Panc1 (cell line): ENCODE measurements at regions not wholly inside any gene's neighbourhood (a gene's known extent, or its start where the extent isn't known, plus 50 kb on each side); places are given as distances from the start of the nearest gene placed in this dataset.

Experiments used
- ATAC-seq: fragments of 200-7000 bp; cut with Tn5 transposase; 2 replicates; pipeline ENCODE4 v1.9.1; 2020; ENCODE audit warnings: mild to moderate bottlenecking, moderate library complexity
- BruUV-seq: library from RNA; stranded (reverse); fragments of 400-500 nt; replicated peaks from 2 replicates; lab custom pipeline; 2021; lab: Mats Ljungman, UMichigan
- CTCF ChIA-PET: fragments of 300-600 bp; sonication (Branson Sonifier 250); formaldehyde crosslinking; loops from one replicate; lab custom pipeline; 2022; ENCODE audit warnings: antibody characterized with exemption; lab: Charles Lee
- POLR2A ChIA-PET: fragments of 300-600 bp; sonication (Branson Sonifier 250); formaldehyde crosslinking; loops from one replicate; lab custom pipeline; 2022; ENCODE audit warnings: antibody characterized with exemption; lab: Charles Lee
- DNase-seq: peaks from one replicate; pipeline ENCODE4 v3.0.0-alpha.2; 2010; ENCODE audit warnings: low read depth, low spot score
- H3K27ac ChIP-seq: 2 replicates; pipeline ENCODE4 v1.5.1; 2011; ENCODE audit warnings: mild to moderate bottlenecking, low read length, inconsistent platforms
- H3K27me3 ChIP-seq: fragments of 200-500 bp; sonication (Bioruptor generic); 2 replicates; pipeline ENCODE4 v1.6.0; 2014; ENCODE audit warnings: low read length, inconsistent platforms; ENCODE audit not compliant: control insufficient read depth, insufficient read depth
- H3K36me3 ChIP-seq: fragments of 200-500 bp; sonication (Bioruptor generic); 2 replicates; pipeline ENCODE4 v1.5.1; 2014; ENCODE audit warnings: inconsistent platforms, mild to moderate bottlenecking, low read length, moderate library complexity; ENCODE audit not compliant: control insufficient read depth, insufficient read depth
- H3K4me1 ChIP-seq: 2 replicates; pipeline ENCODE4 v1.5.1; 2011; ENCODE audit warnings: inconsistent platforms, mild to moderate bottlenecking, low read length, moderate library complexity; ENCODE audit not compliant: control insufficient read depth, insufficient read depth
- H3K4me3 ChIP-seq, 2 experiments: 2 replicates each; pipeline ENCODE4 v1.5.1; 2011 to 2012; ENCODE audit warnings: low read depth in 2 of 2, low read length in 2 of 2, mild to moderate bottlenecking in 2 of 2, inconsistent platforms in 1 of 2, moderate library complexity in 1 of 2
- H3K9me3 ChIP-seq: fragments of 200-500 bp; sonication (Bioruptor generic); 2 replicates; pipeline ENCODE4 v1.5.1; 2014; ENCODE audit warnings: low read depth, mild to moderate bottlenecking, inconsistent platforms, low read length, moderate library complexity; ENCODE audit not compliant: control insufficient read depth, insufficient read depth
- CTCF ChIP-seq: fragments of 450-650 bp; IDR thresholded peaks from 2 replicates; pipeline ENCODE4 v1.5.1; 2017; ENCODE audit warnings: mild to moderate bottlenecking
- POLR2AphosphoS5 ChIP-seq: IDR thresholded peaks from 2 replicates; pipeline ENCODE4 v1.6.1; 2012; ENCODE audit warnings: mild to moderate bottlenecking, low read depth, low read length, moderate library complexity
- REST ChIP-seq, 2 experiments: IDR thresholded peaks; 2 replicates each; pipeline ENCODE4 v1.6.1; 2011 to 2012; ENCODE audit warnings: low read depth in 2 of 2, control low read depth in 1 of 2, low read length in 1 of 2, mild to moderate bottlenecking in 1 of 2, moderate library complexity in 1 of 2; ENCODE audit not compliant: insufficient read depth in 1 of 2
- SIN3A ChIP-seq: IDR thresholded peaks from 2 replicates; pipeline ENCODE4 v1.6.1; 2012; ENCODE audit warnings: low read depth, mild to moderate bottlenecking, low read length, moderate library complexity, borderline replicate concordance; ENCODE audit not compliant: insufficient read depth
- TCF7L2 ChIP-seq: IDR thresholded peaks from 2 replicates; pipeline ENCODE4 v1.6.1; 2011; ENCODE audit warnings: mild to moderate bottlenecking, low read depth, low read length, inconsistent platforms
- in situ Hi-C: cut with HindIII; loops from 2 replicates; pipeline ENCODE4 v1.10.0; 2016; ENCODE audit warnings: low sequenced_read_pairs, low pct_unique_long_range_greater_than_20kb
- intact Hi-C: fragments of 100-400 bp; cut with micrococcal nuclease; formaldehyde crosslinking; loops from one replicate; pipeline ENCODE4 v1.10.0; 2022; ENCODE audit not compliant: unreplicated experiment

- H3K36me3 ChIP-seq: no peaks in the 10 kb centered on the region
- BruUV-seq: no TSS peak
- H3K27me3 ChIP-seq: no peaks in the 10 kb centered on the region
- H3K4me1 ChIP-seq: peaks cover 13% of the 10 kb centered on the region; the same call in 1 of the 2 replicates
- TF ChIP-seq CTCF: no peak
- no peak for TF ChIP-seq TCF7L2
- no peak for TF ChIP-seq POLR2AphosphoS5
- TF ChIP-seq REST (IDR thresholded peaks at IDR 0.05; ENCODE audit: insufficient read depth in 1 of 2, low read depth in 2 of 2, low read length in 1 of 2): no peak
- TF ChIP-seq SIN3A: no peak
- intact Hi-C loops: no loop called here
- ChIA-PET POLR2A (no interaction called here), CTCF (interaction anchor here (0.6 kb wide), 1 partner anchor 186 kb away, joined by 3 read pairs; no protein-coding TSS in a partner anchor)
- DNase-seq (no peak), ATAC-seq (no peak)
- H3K4me3 ChIP-seq: no peak overlapping the region
- H3K27ac ChIP-seq: no peak overlapping the region
- H3K9me3 ChIP-seq: no peaks in the 10 kb centered on the region
- in situ Hi-C loops: no loop called here
These were observed 83.2 kb upstream of the MYO10 start for GRCh38 chr5:17019324-17019723.

GRCh38 chr5:17020678-17021601 is 84.9 kb upstream of the MYO10 start:
- peaks cover 17% of the 10 kb centered on the region; the same call in 1 of the 2 replicates for H3K4me1 ChIP-seq
- TF ChIP-seq REST (IDR thresholded peaks at IDR 0.05; ENCODE audit: insufficient read depth in 1 of 2, low read depth in 2 of 2, low read length in 1 of 2) (no peak), POLR2AphosphoS5 (no peak), TCF7L2 (no peak), CTCF (no peak), SIN3A (no peak)
- no peaks in the 10 kb centered on the region for H3K9me3 ChIP-seq
- intact Hi-C loops (no loop called here), in situ Hi-C loops (no loop called here)
- DNase-seq (no peak), ATAC-seq (peak; percentile 53; the same call in 1 of the 2 replicates)
- peak overlapping the region; percentile 79 for H3K27ac ChIP-seq
- ChIA-PET POLR2A (interaction anchor here (0.5 kb wide), 1 partner anchor 23 kb away, joined by 3 read pairs; no protein-coding TSS in a partner anchor), CTCF (interaction anchor here (0.7 kb wide), 1 partner anchor 22 kb away, joined by 3 read pairs; no protein-coding TSS in a partner anchor)
- no TSS peak for BruUV-seq
- no peaks in the 10 kb centered on the region for H3K36me3 ChIP-seq
- peak overlapping the region; percentile 16 to 53 for H3K4me3 ChIP-seq
- H3K27me3 ChIP-seq: no peaks in the 10 kb centered on the region
